LNCaP clone FGC (cell line): ENCODE measurements at regions not wholly inside any gene's neighbourhood (a gene's known extent, or its start where the extent isn't known, plus 50 kb on each side); places are given as distances from the start of the nearest gene placed in this dataset.
"Not testable (repeated sequence)": the region's sequence is repeated elsewhere in the genome, so short reads cannot be mapped to it uniquely, and the experiment has no call there.

Experiments used
- DNase-seq: peaks from one replicate; pipeline ENCODE4 v3.0.0-alpha.2; 2011; ENCODE audit warnings: low read depth
- H3K4me3 ChIP-seq: 2 replicates; pipeline ENCODE4 v1.5.1; 2011; ENCODE audit warnings: mild to moderate bottlenecking, low read depth, low read length, control low read depth
- TF ChIP-seq, protein P1 (sequence below): IDR thresholded peaks from 2 replicates; pipeline ENCODE4 v1.5.1; 2012; ENCODE audit warnings: mild to moderate bottlenecking; ENCODE audit not compliant: control insufficient read depth, insufficient read depth; ENCODE audit errors: extremely low read depth

DNA sequence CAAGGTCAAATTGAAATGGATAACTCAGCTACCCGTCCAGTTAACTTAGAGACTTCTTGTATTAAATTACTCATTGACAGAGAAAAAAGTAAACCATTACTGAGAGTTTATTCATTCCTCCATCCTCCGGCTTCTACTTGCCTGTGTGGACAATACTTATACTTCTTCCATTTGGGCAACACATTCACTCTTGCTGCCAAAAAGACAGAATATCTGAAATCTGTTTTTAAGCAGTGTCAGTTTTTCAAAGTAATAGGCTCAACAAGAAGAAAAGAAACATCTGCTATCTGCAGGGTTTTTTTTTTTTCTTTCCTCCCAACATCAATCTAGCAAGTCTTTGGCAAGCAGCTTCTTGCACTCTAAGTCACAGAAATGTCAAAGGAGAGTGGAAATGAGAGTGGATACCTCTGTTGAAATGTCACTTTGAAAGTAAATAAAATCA is 1142.8 kb downstream of the PCDH9 start:
- DNase-seq = no peak
- TF ChIP-seq, protein P1, sequence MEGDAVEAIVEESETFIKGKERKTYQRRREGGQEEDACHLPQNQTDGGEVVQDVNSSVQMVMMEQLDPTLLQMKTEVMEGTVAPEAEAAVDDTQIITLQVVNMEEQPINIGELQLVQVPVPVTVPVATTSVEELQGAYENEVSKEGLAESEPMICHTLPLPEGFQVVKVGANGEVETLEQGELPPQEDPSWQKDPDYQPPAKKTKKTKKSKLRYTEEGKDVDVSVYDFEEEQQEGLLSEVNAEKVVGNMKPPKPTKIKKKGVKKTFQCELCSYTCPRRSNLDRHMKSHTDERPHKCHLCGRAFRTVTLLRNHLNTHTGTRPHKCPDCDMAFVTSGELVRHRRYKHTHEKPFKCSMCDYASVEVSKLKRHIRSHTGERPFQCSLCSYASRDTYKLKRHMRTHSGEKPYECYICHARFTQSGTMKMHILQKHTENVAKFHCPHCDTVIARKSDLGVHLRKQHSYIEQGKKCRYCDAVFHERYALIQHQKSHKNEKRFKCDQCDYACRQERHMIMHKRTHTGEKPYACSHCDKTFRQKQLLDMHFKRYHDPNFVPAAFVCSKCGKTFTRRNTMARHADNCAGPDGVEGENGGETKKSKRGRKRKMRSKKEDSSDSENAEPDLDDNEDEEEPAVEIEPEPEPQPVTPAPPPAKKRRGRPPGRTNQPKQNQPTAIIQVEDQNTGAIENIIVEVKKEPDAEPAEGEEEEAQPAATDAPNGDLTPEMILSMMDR = no peak
- H3K4me3 ChIP-seq = no peak overlapping the region

DNA sequence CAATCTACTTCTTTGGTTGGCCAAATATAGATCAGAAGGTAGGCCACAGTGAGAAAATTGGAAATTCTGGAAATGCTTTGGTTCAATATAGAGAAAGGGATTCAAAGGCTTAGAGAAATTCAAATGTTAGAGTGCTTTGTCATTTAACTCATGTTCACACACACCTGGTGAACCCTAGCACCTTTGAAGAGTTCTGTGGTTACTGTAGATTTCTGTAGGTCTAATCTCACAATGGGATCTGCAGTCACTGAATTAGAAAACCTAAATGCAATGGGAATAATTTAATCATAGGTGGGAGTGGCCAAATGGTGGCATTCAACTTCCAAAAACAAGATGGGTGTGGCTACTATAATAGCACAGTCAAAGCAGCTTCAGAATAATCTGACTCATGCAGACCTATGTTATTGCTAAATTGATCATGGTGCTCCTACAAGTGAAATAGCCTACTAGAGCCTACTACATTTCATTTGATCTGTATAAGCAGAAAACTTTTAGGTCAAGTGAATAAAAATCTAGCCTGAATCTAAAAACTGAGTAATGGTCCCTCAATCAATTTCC is 1152.9 kb downstream of the PCDH9 start:
- no peak overlapping the region for H3K4me3 ChIP-seq
- TF ChIP-seq, protein P1 = no peak
- no peak for DNase-seq

DNA sequence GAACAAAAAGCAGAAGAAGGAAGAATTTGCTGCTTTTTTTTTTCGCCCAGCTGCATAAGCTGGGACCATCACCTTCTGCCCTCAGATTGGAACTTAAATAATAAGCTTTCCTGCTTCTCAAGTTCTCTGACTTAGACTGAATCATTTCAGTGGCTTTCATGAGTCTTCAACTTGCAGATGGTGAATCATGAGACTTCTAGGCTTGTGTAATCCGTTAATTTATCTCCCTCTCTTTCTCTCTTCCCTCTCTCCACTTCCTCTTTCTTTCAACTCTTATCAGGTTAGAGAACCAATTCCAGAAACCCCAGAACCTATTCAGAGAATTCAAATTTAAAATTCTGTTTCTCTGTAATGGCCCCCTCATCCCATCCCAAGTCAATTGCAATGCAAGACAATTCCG is 1153.7 kb downstream of the PCDH9 start:
- DNase-seq = no peak
- TF ChIP-seq, protein P1 = no peak
- no peak overlapping the region for H3K4me3 ChIP-seq

DNA sequence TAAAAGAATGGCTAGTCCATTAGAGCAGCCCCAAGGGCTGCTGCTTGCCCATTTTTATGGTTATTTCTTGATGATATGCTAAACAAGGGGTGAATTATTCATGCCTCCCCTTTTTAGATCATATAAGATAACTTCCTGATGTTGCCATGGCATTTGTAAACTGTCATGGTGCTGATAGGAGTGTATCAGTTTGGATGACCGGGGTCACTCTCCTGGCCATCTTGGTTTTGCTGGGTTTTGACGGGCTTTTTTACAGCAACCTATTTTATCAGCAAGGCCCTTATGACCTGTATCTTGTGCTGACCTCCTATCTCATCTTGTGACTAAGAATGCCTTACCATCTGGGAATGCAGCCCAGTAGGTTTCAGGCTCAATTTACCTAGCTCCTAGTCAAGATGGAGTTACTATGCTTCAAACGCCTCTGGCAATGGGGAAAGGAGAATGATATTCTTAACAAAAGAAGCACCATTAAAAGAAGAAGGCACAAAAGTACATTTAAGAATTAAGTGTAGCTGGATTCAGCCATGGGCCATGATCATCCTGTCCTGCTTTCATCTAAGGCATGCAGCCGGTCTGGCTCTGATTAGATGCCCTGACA is 1156.0 kb downstream of the PCDH9 start:
- TF ChIP-seq, protein P1 = no peak
- no peak for DNase-seq
- H3K4me3 ChIP-seq = no peak overlapping the region

DNA sequence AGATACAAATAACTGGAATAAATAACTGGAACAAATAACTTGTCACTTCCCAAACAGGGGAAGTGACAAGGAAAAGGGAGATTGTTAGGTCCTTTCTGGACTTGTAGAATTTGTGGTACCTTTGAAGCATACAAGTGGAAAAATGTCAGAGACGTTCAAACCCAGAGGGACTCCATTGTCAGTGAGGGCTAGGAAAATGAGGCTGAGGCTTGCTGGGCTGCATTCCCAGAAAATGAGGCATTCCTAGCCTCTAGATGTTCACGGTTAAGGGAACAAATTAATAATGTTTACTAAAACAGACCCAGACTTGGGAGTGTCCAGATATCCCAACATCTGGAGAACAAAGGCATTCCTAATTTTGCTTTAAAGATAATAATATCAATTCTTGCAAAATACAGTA is 1158.0 kb downstream of the PCDH9 start:
- DNase-seq, H3K4me3 ChIP-seq: not testable (repeated sequence)

DNA sequence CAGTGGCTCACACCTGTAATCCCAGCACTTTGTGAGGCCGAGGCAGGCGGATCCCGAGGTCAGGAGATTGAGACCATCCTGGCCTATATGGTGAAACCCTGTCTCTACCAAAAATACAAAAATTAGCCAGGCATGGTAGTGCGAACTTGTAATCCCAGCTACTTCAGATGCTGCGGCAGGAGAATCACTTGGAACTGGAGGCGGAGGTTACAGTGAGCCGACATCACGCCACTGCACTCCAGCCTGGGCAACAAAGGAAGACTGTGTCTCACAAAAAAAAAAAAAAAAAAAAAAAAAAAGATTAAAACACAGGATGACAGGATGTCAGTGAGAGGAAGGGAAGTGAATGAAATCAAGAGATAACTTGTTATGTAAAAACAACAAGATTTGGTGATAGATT is 1158.5 kb downstream of the PCDH9 start:
- no peak for DNase-seq
- no peak overlapping the region for H3K4me3 ChIP-seq
- TF ChIP-seq, protein P1 = no peak

DNA sequence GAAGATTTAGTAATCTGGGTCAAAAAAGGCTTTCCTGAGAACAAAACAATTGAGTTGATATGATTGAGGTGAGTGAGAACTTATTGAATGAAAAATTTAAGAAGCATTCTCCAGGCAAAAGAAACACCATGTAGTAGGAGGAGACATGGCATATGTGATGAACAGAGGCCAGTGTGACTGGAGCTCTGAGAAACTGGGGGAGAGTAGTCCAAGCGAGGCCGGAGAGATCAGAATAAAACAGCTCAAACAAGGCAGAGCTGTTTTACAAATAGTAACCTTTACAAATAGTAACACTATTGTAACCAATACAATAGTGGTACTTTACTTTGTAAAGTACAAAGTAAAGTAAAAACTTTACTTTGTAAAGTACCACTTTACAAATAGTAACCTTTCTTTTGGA is 1159.1 kb downstream of the PCDH9 start:
- no peak for DNase-seq
- TF ChIP-seq, protein P1 = no peak
- H3K4me3 ChIP-seq = no peak overlapping the region
